ENCODE measurements at regions not wholly inside any gene's neighbourhood (a gene's known extent, or its start where the extent isn't known, plus 50 kb on each side); places are given as distances from the start of the nearest gene placed in this dataset.

DNA sequence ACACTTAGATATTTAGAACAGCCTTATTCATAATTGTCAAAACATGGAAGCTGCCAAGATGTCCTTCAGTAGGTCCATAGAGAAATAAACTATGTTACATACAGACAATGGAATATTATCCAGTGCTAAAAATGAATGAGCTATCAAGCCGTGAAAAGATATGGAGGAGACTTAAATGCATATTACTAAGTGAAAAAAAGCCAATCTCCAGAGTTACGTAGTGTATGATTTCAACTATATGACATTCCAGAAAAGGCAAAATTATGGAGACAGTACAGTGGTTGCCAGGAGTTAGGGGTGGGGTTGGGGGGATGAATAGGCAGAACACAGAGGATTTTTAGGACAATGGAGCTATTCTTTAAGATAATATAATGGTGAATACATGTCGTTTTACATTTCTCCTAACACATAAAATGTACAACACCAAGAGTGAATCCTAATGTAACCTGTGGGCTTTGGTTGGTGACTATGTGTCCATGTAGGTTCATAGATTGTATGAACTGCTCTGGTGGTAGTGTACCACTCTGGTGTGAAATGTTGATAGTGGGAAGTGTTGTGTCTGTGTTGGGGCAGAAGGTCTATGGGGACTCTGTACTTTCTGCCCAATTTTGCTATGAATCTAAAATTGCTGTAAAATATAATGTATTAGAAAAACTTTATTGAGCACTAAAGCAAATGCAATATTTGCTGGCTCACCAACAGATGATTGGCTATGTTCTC is 122.6 kb downstream of the USP22 start:
- intact Hi-C loops (cut with DNase I; ENCODE audit: low total_unique reads): no loop called here
- DNase-seq: no peak
- no peak for ATAC-seq
- no peaks in the 10 kb centered on the region for H3K27me3 ChIP-seq
- TF ChIP-seq, protein P1, sequence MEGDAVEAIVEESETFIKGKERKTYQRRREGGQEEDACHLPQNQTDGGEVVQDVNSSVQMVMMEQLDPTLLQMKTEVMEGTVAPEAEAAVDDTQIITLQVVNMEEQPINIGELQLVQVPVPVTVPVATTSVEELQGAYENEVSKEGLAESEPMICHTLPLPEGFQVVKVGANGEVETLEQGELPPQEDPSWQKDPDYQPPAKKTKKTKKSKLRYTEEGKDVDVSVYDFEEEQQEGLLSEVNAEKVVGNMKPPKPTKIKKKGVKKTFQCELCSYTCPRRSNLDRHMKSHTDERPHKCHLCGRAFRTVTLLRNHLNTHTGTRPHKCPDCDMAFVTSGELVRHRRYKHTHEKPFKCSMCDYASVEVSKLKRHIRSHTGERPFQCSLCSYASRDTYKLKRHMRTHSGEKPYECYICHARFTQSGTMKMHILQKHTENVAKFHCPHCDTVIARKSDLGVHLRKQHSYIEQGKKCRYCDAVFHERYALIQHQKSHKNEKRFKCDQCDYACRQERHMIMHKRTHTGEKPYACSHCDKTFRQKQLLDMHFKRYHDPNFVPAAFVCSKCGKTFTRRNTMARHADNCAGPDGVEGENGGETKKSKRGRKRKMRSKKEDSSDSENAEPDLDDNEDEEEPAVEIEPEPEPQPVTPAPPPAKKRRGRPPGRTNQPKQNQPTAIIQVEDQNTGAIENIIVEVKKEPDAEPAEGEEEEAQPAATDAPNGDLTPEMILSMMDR (IDR thresholded peaks at IDR 0.05 in 4 of 5, conservative IDR thresholded peaks at IDR 0.05 in 1 of 5): no peak
- TF ChIP-seq POLR2A (IDR thresholded peaks at IDR 0.05): no peak
- H3K9me3 ChIP-seq: no peaks in the 10 kb centered on the region
- no peaks in the 10 kb centered on the region for H3K4me1 ChIP-seq
- no peak overlapping the region for H3K27ac ChIP-seq
- H3K36me3 ChIP-seq: no peaks in the 10 kb centered on the region
- in situ Hi-C loops (cut with MboI; ENCODE audit: low sequenced_read_pairs in 4 of 4): no loop called here
- H3K4me3 ChIP-seq: no peak overlapping the region

DNA sequence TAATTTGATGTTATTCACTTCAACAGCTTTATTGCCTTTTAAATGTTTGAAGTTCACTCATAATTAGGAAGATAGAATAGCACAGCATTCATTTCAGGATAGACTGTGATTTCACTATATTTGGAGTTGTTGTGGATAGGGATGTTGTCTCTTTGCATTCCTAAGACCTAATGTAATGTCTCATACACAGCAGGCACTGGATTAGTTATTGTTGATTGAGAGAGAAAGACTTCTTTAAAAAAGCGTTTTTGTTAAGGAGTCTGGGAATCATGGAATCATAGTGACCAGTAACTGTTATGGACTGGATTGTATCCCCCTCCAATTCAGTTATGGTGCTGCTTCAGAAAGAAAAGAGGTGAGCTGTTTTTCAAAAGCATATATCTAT is 122.0 kb downstream of the USP22 start:
- Histone ChIP-seq H3K27ac (no peak overlapping the region), H3K36me3 (no peaks in the 10 kb centered on the region), H3K4me3 (no peak overlapping the region), H3K27me3 (no peaks in the 10 kb centered on the region), H3K9me3 (no peaks in the 10 kb centered on the region), H3K4me1 (no peaks in the 10 kb centered on the region)
- DNase-seq: no peak
- intact Hi-C loops (cut with DNase I; ENCODE audit: low total_unique reads): no loop called here
- ATAC-seq: no peak
- in situ Hi-C loops (cut with MboI; ENCODE audit: low sequenced_read_pairs in 4 of 4): no loop called here
- no peak for TF ChIP-seq POLR2A (IDR thresholded peaks at IDR 0.05)
- TF ChIP-seq, protein P1 (IDR thresholded peaks at IDR 0.05 in 4 of 5, conservative IDR thresholded peaks at IDR 0.05 in 1 of 5): no peak

DNA sequence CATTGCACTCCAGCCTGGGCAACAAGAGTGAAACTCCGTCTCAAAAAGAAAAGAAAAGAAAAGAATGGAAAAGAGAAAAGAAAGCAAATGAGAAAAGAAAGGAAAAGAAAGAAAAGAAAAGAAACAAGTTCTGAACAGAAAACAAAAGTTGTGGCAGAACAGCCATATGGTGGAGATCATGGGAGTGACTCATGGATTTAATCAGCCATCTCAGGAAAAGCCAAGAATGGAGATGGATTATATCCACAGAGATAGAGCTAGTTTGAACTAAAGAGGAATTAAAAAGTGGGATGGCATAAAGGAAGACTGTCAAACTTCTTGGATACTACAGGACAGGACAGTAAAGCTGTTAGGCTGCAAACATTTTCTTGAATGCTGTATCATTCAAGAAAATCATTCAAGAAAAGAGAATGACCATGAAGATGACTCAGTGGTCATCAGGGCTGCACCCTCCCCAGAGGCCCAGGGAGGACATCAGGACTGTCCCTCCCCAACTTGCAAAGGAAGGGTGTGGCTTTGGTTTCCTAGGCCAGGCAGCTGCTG is 120.6 kb downstream of the USP22 start:
- Histone ChIP-seq H3K4me1 (no peaks in the 10 kb centered on the region), H3K36me3 (no peaks in the 10 kb centered on the region), H3K4me3 (no peak overlapping the region), H3K27me3 (no peaks in the 10 kb centered on the region), H3K9me3 (no peaks in the 10 kb centered on the region), H3K27ac (no peak overlapping the region)
- intact Hi-C loops (cut with DNase I; ENCODE audit: low total_unique reads): no loop called here
- no peak for ATAC-seq
- in situ Hi-C loops (cut with MboI; ENCODE audit: low sequenced_read_pairs in 4 of 4): no loop called here
- peak in 1 of 2 donors; percentile 32 for DNase-seq
- TF ChIP-seq POLR2A (IDR thresholded peaks at IDR 0.05): no peak
- TF ChIP-seq, protein P1 (IDR thresholded peaks at IDR 0.05 in 4 of 5, conservative IDR thresholded peaks at IDR 0.05 in 1 of 5): no peak

DNA sequence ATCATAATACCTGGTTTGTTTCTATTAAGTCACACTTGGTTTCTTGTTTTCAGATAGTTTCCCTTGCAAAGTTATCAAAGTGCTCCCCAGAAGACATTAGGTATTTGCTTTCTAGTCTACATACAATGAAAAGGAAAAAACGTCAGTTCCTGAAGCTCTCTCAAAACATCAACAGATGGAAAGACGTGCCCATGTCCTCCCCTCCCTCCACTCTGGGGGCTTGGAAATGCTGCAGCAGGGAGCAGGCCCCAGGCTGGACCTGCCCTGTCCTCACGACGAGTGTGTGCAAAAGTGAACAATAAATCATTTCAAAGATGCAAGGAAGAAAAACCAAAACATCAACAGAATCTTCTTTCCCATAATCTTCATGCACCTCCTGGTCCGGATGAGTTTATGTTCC is 118.5 kb downstream of the USP22 start:
- DNase-seq: no peak
- Histone ChIP-seq H3K9me3 (no peaks in the 10 kb centered on the region), H3K4me1 (no peaks in the 10 kb centered on the region), H3K27ac (no peak overlapping the region), H3K4me3 (no peak overlapping the region), H3K27me3 (no peaks in the 10 kb centered on the region), H3K36me3 (no peaks in the 10 kb centered on the region)
- in situ Hi-C loops (cut with MboI; ENCODE audit: low sequenced_read_pairs in 4 of 4): no loop called here
- TF ChIP-seq, protein P1 (IDR thresholded peaks at IDR 0.05 in 4 of 5, conservative IDR thresholded peaks at IDR 0.05 in 1 of 5): no peak
- no peak for TF ChIP-seq POLR2A (IDR thresholded peaks at IDR 0.05)
- no peak for ATAC-seq
- intact Hi-C loops (cut with DNase I; ENCODE audit: low total_unique reads): no loop called here
